Neural cell (in vitro differentiated cells): ENCODE measurements at regions not wholly inside any gene's neighbourhood (a gene's known extent, or its start where the extent isn't known, plus 50 kb on each side); places are given as distances from the start of the nearest gene placed in this dataset.

ENCODE experiments used
- H2AFZ ChIP-seq: fragments of 200-600, 300-800 bp; sonication (generic), shearing (Covaris generic); 2 replicates; pipeline ENCODE4 v1.6.0; 2014; ENCODE audit warnings: low read depth, mild to moderate bottlenecking, antibody characterized with exemption, low read length, moderate library complexity
- H3F3A ChIP-seq: fragments of 200-600 bp; shearing (Covaris generic); 2 replicates; pipeline ENCODE4 v1.6.1; 2016; ENCODE audit warnings: mild to moderate bottlenecking, moderate library complexity, mixed read lengths, antibody characterized with exemption, low read length; ENCODE audit not compliant: insufficient read depth, poor library complexity, severe bottlenecking
- H3K27ac ChIP-seq: fragments of 200-600, 300-800 bp; sonication (generic), shearing (Covaris generic); 2 replicates; pipeline ENCODE4 v1.5.1; 2014; ENCODE audit warnings: mild to moderate bottlenecking, low read length, moderate library complexity
- H3K27me3 ChIP-seq: fragments of 300-800, 200-600 bp; sonication (generic), shearing (Covaris generic); 2 replicates; pipeline ENCODE4 v1.6.0; 2014; ENCODE audit warnings: mild to moderate bottlenecking, low read depth, low read length, moderate library complexity; ENCODE audit not compliant: insufficient read depth
- H3K36me3 ChIP-seq: fragments of 300-800, 200-600 bp; sonication (generic), shearing (Covaris generic); 2 replicates; pipeline ENCODE4 v1.5.1; 2014; ENCODE audit warnings: mild to moderate bottlenecking, antibody characterized with exemption, low read length, moderate library complexity; ENCODE audit not compliant: insufficient read depth
- H3K4me2 ChIP-seq: fragments of 300-800, 200-600 bp; sonication (generic), shearing (Covaris generic); 2 replicates; pipeline ENCODE4 v1.6.0; 2014; ENCODE audit warnings: mild to moderate bottlenecking, low read length
- H3K4me3 ChIP-seq: fragments of 300-800, 200-600 bp; sonication (generic), shearing (Covaris generic); 2 replicates; pipeline ENCODE4 v1.5.1; 2014; ENCODE audit warnings: mild to moderate bottlenecking, low read length, moderate library complexity
- H3K79me2 ChIP-seq: fragments of 200-600 bp; shearing (Covaris generic); replicated peaks from 2 replicates; pipeline ENCODE4 v1.6.0; 2014; ENCODE audit warnings: mild to moderate bottlenecking, low read length, moderate library complexity; ENCODE audit not compliant: insufficient read depth
- H3K9ac ChIP-seq: fragments of 300-800, 200-600 bp; sonication (generic), shearing (Covaris generic); 2 replicates; pipeline ENCODE4 v1.6.1; 2016; ENCODE audit warnings: mild to moderate bottlenecking, low read length, mixed read lengths
- H3K9me2 ChIP-seq: fragments of 200-600 bp; shearing (Covaris generic); 2 replicates; pipeline ENCODE4 v1.6.1; 2016; ENCODE audit warnings: mild to moderate bottlenecking, low read length, mixed read lengths; ENCODE audit not compliant: insufficient read depth
- H3K9me3 ChIP-seq: fragments of 200-600, 300-800 bp; sonication (generic), shearing (Covaris generic); 2 replicates; pipeline ENCODE4 v1.6.1; 2016; ENCODE audit warnings: mild to moderate bottlenecking, mixed run types, low read length, moderate library complexity, mixed read lengths
- H4K20me1 ChIP-seq: fragments of 200-600 bp; shearing (Covaris generic); 2 replicates; pipeline ENCODE4 v1.6.1; 2016; ENCODE audit warnings: mild to moderate bottlenecking, mixed run types; ENCODE audit not compliant: insufficient read depth
- EP300 ChIP-seq: fragments of 450-650 bp; conservative IDR thresholded peaks from 2 replicates; pipeline ENCODE4 v1.6.1; 2014; ENCODE audit warnings: antibody characterized with exemption, mild to moderate bottlenecking, moderate library complexity; ENCODE audit not compliant: poor library complexity, severe bottlenecking
- EZH2 ChIP-seq: fragments of 200-600, 300-800 bp; shearing (Covaris generic), sonication (generic); IDR thresholded peaks from 2 replicates; pipeline ENCODE4 v1.6.1; 2014; ENCODE audit warnings: antibody characterized with exemption, low read length, borderline replicate concordance, mild to moderate bottlenecking; ENCODE audit not compliant: insufficient read depth, poor library complexity, severe bottlenecking
- MXI1 ChIP-seq: fragments of 450-650 bp; conservative IDR thresholded peaks from 2 replicates; pipeline ENCODE4 v1.6.1; 2014; ENCODE audit warnings: antibody characterized with exemption, mild to moderate bottlenecking; ENCODE audit not compliant: poor library complexity, severe bottlenecking
- POLR2AphosphoS5 ChIP-seq: IDR thresholded peaks from 2 replicates; pipeline ENCODE4 v1.6.1; 2012
- RAD21 ChIP-seq: fragments of 450-650 bp; conservative IDR thresholded peaks from 2 replicates; pipeline ENCODE4 v1.6.1; 2014; ENCODE audit warnings: antibody characterized with exemption, mild to moderate bottlenecking, moderate library complexity
- SMC3 ChIP-seq: fragments of 450-650 bp; conservative IDR thresholded peaks from 2 replicates; pipeline ENCODE4 v1.6.1; 2014; ENCODE audit warnings: antibody characterized with exemption, mild to moderate bottlenecking, moderate library complexity; ENCODE audit not compliant: poor library complexity
- TAF1 ChIP-seq: IDR thresholded peaks from 2 replicates; pipeline ENCODE4 v1.6.1; 2012; ENCODE audit warnings: low read depth
- TF ChIP-seq, protein P1 (sequence below): IDR thresholded peaks from 2 replicates; pipeline ENCODE4 v1.6.1; 2012; ENCODE audit warnings: borderline replicate concordance
- TF ChIP-seq, protein P2 (sequence below): fragments of 450-650 bp; IDR thresholded peaks from 2 replicates; pipeline ENCODE4 v1.5.1; 2014; ENCODE audit warnings: antibody characterized with exemption, mild to moderate bottlenecking, moderate library complexity; ENCODE audit not compliant: poor library complexity, severe bottlenecking

DNA sequence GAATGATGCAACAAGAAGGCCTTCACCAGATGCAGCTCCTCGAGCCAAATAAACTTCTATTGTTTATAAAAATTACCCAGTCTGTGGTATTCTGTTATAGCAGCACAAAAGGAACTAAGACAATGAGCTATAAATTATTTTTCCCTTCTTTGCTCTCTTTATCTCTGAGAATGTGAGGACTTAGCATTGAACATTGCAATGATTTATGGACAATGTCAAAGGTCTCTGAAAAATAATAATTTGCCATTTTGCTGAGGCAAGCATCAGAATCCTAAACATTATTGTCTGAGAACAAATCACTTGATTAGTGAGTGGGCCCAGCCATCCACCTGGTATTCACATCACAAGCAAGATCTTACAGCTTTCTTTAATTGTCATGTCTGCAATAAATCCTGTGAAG is 95.4 kb upstream of the SSBP2 start:
- H3K9ac ChIP-seq, result no peak overlapping the region
- no peak overlapping the region for H2AFZ ChIP-seq
- H3F3A ChIP-seq, result no peaks in the 10 kb centered on the region
- no peak overlapping the region for H3K4me2 ChIP-seq
- H3K4me3 ChIP-seq, result no peak overlapping the region
- no peaks in the 10 kb centered on the region for H3K36me3 ChIP-seq
- H3K79me2 ChIP-seq, result no peaks in the 10 kb centered on the region
- no peaks in the 10 kb centered on the region for H4K20me1 ChIP-seq
- no peak overlapping the region for H3K27ac ChIP-seq
- H3K9me2 ChIP-seq, result no peaks in the 10 kb centered on the region
- TF ChIP-seq SMC3 (no peak), EP300 (no peak), TAF1 (no peak), EZH2 (no peak), POLR2AphosphoS5 (no peak), MXI1 (no peak), RAD21 (no peak)
- TF ChIP-seq, protein P1, sequence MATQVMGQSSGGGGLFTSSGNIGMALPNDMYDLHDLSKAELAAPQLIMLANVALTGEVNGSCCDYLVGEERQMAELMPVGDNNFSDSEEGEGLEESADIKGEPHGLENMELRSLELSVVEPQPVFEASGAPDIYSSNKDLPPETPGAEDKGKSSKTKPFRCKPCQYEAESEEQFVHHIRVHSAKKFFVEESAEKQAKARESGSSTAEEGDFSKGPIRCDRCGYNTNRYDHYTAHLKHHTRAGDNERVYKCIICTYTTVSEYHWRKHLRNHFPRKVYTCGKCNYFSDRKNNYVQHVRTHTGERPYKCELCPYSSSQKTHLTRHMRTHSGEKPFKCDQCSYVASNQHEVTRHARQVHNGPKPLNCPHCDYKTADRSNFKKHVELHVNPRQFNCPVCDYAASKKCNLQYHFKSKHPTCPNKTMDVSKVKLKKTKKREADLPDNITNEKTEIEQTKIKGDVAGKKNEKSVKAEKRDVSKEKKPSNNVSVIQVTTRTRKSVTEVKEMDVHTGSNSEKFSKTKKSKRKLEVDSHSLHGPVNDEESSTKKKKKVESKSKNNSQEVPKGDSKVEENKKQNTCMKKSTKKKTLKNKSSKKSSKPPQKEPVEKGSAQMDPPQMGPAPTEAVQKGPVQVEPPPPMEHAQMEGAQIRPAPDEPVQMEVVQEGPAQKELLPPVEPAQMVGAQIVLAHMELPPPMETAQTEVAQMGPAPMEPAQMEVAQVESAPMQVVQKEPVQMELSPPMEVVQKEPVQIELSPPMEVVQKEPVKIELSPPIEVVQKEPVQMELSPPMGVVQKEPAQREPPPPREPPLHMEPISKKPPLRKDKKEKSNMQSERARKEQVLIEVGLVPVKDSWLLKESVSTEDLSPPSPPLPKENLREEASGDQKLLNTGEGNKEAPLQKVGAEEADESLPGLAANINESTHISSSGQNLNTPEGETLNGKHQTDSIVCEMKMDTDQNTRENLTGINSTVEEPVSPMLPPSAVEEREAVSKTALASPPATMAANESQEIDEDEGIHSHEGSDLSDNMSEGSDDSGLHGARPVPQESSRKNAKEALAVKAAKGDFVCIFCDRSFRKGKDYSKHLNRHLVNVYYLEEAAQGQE, result no peak
- TF ChIP-seq, protein P2, sequence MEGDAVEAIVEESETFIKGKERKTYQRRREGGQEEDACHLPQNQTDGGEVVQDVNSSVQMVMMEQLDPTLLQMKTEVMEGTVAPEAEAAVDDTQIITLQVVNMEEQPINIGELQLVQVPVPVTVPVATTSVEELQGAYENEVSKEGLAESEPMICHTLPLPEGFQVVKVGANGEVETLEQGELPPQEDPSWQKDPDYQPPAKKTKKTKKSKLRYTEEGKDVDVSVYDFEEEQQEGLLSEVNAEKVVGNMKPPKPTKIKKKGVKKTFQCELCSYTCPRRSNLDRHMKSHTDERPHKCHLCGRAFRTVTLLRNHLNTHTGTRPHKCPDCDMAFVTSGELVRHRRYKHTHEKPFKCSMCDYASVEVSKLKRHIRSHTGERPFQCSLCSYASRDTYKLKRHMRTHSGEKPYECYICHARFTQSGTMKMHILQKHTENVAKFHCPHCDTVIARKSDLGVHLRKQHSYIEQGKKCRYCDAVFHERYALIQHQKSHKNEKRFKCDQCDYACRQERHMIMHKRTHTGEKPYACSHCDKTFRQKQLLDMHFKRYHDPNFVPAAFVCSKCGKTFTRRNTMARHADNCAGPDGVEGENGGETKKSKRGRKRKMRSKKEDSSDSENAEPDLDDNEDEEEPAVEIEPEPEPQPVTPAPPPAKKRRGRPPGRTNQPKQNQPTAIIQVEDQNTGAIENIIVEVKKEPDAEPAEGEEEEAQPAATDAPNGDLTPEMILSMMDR, result no peak
- no peaks in the 10 kb centered on the region for H3K27me3 ChIP-seq
- no peaks in the 10 kb centered on the region for H3K9me3 ChIP-seq

DNA sequence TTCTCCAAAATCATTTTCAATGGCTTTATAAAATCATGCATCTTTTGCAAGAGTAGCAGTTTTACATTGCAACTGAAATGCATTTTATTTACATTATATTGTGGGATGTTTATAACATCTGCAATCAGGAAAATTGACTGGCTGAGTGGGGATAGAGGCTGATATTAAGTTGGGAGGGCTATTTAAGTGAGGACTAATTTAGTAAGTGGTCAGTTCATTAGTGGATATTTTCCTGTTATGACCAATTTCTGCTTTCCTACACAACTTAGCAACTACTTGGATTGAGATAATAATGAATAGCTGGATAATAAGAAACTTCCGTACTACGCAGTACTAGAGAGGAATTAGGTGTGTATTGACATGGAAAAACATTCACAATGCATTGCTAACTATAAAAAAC is 92.9 kb upstream of the SSBP2 start:
- H4K20me1 ChIP-seq, result no peaks in the 10 kb centered on the region
- no peak for TF ChIP-seq POLR2AphosphoS5
- TF ChIP-seq, protein P2, result no peak
- no peak for TF ChIP-seq RAD21
- no peak for TF ChIP-seq EZH2
- no peak for TF ChIP-seq SMC3
- no peak for TF ChIP-seq MXI1
- no peak for TF ChIP-seq TAF1
- TF ChIP-seq EP300, result no peak
- TF ChIP-seq, protein P1, result no peak
- no peak overlapping the region for H3K4me2 ChIP-seq
- no peak overlapping the region for H3K4me3 ChIP-seq
- no peaks in the 10 kb centered on the region for H3K9me3 ChIP-seq
- no peaks in the 10 kb centered on the region for H3K36me3 ChIP-seq
- no peak overlapping the region for H3K9ac ChIP-seq
- H3K27me3 ChIP-seq, result no peaks in the 10 kb centered on the region
- no peaks in the 10 kb centered on the region for H3K9me2 ChIP-seq
- H3K79me2 ChIP-seq, result no peaks in the 10 kb centered on the region
- H3F3A ChIP-seq, result no peaks in the 10 kb centered on the region
- no peak overlapping the region for H2AFZ ChIP-seq
- no peak overlapping the region for H3K27ac ChIP-seq
